Activated T-cell treated with anti-CD3 and anti-CD28 coated beads for 4 hours (primary cell): ENCODE measurements at regions not wholly inside any gene's neighbourhood (a gene's known extent, or its start where the extent isn't known, plus 50 kb on each side); places are given as distances from the start of the nearest gene placed in this dataset.

ENCODE experiments used
- DNase-seq: peaks from one replicate; pipeline ENCODE4 v3.0.0-alpha.2; 2020

DNA sequence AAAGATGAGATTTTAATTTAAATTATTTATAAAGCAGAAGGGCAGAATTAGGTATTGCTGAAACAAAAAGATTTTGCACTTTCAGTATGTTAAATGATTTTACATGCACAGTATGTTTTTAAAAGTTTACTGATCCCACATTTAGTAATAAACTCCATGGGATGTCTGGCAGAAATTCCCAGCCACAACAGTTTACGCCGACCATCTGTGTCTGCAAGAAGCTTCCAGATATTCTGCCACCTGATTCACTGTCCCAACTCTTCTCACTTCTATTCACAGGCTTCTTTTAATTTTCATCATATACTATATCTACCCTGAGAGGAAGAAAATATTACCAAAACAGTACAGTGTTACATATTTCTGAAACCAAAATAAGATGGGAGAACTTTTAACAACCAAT lies 115.8 kb upstream of the IQCM start:
- no peak for DNase-seq

- no peak for DNase-seq
Observed at GRCh38 chr4:149932188-149932587, 116.5 kb upstream of the IQCM start.

DNA sequence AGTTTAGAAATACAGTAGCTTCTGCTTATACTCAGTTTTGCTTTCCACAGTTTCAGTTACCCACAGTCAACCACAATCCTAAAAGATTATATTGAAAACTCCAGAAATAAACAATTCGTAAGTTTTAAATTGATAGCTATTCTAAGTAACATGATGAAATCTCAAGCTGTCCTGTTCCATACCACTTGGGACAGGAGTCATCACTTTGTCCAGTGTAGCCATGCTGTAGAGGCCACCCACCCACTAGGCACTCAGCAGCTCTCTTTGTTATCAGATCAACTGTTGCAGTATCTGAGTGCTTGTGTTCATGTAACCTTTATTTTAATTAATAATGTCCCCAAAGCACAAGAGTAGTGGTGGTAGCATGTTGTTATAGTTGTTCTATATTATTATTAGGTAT lies 117.5 kb upstream of the IQCM start:
- DNase-seq, result no peak

DNA sequence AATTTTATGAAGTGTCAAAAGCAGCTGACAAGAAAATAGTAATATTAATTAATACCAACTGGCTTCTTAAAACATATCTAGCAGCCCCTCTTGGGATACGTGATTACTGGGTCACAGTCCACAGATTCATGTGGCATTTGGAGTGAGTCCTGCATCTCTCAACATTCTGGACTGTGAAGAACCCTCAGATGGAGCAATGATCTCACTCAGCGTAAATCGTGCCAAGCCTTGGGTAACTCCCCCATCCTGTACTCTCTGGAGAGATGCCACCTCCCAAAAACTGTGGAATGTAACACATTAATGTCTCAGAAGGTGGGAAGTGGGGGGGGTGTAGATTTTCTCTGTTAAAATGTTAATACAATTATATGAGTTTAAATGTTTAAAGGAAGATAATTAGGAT lies 118.2 kb upstream of the IQCM start:
- no peak for DNase-seq

DNA sequence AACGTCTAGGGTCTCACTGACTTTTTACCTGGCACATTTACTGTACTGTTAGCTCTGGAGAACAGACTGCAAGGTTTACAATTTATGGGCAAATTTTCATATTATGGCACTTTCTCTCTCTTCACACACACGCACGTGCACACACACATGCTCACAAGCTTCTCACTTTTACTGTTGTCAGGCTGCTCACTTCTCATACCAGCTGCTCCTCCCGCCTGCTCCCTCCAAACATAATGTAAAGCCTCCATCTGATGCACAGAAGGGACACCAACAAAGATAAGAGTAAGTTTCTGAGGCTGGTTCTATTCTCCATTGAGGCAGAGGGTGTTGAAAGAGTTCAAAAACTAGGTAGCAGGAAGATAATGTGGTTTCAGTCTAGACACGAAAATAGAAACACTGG lies 128.9 kb upstream of the DCLK2 start:
- DNase-seq, result no peak

DNA sequence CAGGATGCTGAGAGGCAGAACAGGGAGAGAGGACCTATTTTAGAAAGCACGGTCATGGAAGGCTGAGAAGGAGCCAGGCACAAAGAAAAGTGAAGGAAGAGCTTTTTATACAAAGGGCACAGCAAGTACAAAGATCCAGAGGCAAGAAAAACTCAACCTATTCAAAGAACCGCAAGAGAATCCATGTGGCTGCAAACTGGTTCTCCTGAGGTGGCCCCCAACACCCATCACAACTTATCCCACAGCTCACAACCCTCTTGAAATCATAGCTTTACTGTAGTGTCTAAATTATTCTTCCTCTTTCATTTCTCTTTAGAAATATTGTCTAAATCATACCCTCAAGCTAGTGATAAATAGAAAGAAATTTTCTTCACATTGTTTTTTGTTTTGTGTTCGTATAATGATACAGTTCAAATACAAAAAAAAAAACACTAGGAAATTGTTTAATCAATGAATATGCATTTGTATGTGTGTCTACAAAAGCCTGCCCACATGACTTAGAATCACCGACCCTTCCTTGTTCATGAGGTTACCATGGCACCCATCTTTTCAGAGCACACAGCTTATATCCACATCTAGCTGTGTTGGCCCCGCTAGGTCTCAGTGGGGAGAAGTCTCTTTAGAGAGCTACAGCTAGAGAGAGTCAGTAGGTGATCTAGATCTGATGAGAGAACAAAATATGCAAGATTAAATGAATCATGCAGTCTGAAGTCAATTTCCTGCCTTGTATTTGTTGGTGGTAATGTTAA lies 126.9 kb upstream of the DCLK2 start:
- no peak for DNase-seq

- no peak for DNase-seq
Observed at GRCh38 chr4:149952101-149952500, 126.1 kb upstream of the DCLK2 start.

DNA sequence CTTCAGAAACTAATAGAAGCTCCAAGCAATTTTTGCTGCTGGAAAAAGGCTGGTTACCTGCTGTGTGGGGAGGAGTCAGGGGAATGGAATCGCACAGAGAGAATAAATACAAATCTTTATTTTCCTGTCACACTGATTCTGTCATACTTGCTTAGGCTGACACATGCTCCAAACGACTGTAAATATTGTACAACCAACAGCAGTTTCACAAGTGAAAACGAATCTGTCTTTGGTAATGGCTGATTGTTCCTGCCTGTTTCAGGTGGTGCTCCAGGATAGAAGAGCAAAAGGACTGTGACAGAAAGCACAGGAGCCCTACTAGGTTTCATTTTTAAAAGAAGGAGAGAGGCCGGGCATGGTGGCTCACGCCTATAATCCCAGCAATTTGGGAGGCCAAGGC lies 125.5 kb upstream of the DCLK2 start:
- DNase-seq, result no peak

DNA sequence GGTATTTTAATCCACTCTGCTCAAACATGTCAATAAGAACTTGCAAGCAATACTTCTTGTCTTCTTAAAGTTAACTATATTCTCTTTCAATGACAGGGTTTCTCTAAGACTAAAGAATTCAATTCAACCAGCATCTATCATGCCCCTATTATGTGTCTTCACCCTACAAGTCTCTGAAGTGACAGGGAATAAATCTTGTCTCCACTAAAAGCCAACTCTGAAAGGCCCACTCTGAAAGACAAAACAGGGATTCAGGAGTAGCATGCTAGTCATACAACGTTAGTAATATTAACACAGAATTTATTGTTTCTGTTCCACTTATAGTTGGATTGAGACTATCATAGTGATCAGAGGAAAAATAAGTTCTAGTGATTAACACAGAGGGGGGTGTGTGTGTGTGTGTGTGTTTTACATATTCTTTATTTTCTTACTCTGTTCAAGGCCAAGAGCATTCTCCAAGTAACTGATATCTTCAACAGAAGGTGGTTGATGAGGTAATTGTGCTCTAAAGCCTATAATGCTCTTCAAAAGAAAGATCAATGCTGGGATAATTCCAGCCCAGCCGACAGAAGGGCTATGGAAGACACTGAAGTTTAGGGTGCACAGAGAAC lies 122.4 kb upstream of the DCLK2 start:
- DNase-seq, result no peak

- DNase-seq, result no peak
Observed at GRCh38 chr4:149956678-149957077, 121.6 kb upstream of the DCLK2 start.

DNA sequence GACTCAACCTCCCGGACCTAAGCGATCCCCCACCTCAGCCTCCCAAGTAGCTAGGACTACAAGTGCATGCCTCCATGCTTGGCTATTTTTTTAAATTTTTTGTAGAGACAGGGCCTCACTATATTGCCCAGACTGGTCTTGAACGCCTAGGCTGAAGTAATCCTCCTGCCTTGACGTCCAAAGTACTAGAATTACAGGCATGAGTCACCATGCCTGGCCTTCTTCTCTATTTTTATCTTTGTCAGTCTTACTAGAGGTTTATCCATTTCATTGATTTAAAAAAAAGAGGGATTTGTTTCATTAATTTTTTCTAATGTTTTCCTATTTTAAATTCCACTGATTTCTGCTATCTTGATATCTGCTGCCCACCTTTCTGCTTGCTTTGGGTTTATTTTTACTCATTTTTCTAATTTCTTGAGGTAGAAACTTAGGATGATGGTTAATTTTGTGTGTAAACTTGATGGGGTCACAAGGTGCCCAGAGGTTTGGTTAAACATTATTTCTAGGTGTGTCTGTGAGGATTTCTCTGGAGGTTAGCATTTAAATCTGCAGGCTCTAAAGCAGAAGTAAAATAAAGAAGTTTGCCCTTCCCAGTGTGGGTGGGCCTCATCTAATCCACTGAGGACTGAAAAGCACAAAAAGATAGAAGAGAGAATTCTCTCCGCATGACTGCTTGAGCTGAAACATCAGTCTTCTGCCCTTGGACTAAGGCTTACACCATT lies 116.2 kb upstream of the DCLK2 start:
- no peak for DNase-seq

DNA sequence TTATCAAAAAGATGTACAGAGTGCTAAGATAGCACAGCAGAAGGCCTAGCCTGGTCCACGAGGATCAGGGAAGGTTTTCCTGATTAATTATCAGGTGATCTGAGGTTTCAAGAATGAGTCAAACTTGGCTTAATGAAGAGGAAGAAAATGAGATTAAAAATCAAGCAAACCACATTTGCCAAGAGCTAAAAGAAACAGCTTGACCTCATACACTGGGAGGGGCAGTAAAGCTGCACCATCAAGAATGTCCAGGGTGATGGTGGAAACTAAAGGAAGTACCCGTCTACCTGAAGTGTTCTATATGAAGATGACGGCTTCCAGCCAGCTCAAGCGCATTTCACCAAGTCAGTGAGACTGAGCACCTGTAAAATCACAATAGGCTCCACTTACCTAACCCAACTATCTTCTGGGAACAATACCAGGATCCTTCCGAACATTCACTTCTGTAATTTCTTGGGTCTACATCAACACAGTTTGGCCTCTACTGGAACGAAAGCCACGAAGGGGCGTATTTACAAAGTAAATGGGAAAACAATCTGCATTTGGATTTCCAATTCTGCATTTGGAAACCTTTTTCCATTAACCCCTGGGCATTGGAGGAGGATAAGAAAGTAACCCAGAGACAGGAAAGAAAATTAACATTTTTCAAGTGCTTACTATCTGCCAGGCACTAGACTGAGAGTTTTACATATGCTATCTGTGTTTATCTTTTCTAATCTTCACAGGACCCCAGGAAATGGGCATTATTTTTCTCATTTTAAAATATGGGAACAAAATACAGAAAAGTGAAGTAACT lies 114.0 kb upstream of the DCLK2 start:
- DNase-seq, result no peak

GRCh38 chr4:149965206-149965605 lies 113.0 kb upstream of the DCLK2 start:
- no peak for DNase-seq

GRCh38 chr4:149972407-149972806 lies 105.8 kb upstream of the DCLK2 start:
- no peak for DNase-seq

GRCh38 chr4:149973181-149973580 lies 105.1 kb upstream of the DCLK2 start:
- DNase-seq, result no peak

GRCh38 chr4:149975172-149975571 lies 103.1 kb upstream of the DCLK2 start:
- no peak for DNase-seq

GRCh38 chr4:149980121-149980682 lies 98.0 kb upstream of the DCLK2 start:
- no peak for DNase-seq

- DNase-seq, result peak; percentile 15
Observed at GRCh38 chr4:149980941-149981340, 97.3 kb upstream of the DCLK2 start.

DNA sequence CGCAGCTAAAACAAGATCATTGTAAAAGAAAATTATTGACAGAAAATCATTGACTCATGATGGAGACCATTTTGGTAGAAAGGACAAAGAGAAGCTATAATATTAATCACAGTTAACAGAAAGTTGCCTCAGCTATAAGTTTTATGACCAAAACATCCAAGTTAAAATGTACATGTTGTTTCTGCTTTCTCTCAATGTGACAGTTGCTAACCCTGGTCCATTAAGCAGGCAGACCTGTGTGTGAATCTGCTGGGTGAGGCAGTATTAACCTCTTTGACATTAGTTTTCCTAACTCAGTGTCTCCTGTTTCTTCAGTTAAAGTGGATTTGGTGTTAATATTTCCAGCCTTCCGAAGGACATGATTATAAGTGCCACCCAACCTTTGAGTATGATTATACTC lies 94.8 kb upstream of the DCLK2 start:
- no peak for DNase-seq

GRCh38 chr4:149983931-149984330 lies 94.3 kb upstream of the DCLK2 start:
- no peak for DNase-seq

DNA sequence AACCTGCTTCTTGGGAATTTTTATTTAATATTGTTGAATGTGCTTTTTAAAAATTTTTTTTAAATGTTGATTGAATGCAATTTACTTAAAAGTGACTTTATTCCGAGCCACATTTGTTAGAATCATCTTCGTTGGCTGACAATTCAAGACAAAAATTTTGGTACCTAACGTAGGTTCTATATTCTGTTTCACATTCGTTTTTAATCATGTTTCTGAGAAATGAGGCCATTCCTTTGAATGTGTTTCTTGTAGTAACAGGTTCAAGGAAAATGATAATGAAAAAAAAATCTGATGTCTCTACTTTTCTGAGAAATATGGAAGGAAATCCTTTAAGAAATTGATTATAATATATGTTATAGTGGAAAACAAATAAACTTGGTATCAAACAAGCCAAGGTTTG lies 92.3 kb upstream of the DCLK2 start:
- DNase-seq, result no peak

DNA sequence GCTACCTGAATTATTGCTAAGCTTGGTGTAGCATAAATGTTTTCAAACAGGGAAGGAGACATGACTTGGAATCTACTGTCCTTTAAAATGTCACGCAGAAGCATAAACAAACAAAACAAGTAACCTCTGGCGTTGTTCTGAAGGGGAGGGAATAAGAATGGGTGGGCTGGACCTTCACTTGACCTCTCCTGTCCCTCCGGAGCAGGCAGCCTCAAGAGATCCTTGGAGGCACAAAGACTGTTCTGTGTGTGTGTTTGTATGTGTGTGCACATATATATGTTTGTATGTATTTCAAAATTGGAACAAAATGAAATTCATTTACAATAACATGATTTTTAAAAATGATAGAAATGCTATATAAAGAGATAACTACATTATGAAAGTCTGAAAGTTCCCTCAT lies 91.3 kb upstream of the DCLK2 start:
- DNase-seq, result no peak
